Astrocyte of the spinal cord (primary cell): ENCODE measurements at regions not wholly inside any gene's neighbourhood (a gene's known extent, or its start where the extent isn't known, plus 50 kb on each side); places are given as distances from the start of the nearest gene placed in this dataset.

ENCODE experiments used
- DNase-seq: peaks from one replicate; pipeline ENCODE4 v3.0.0; 2011; ENCODE audit warnings: low read depth, low spot score
- H3K4me3 ChIP-seq: 2 replicates; pipeline ENCODE4 v1.5.1; 2011; ENCODE audit warnings: low read depth, mild to moderate bottlenecking, low read length, moderate library complexity
- in situ Hi-C: cut with HindIII; loops from 2 replicates; pipeline ENCODE4 v1.10.0; 2017; ENCODE audit warnings: low sequenced_read_pairs
- TF ChIP-seq, protein P1 (sequence below): IDR thresholded peaks from 2 replicates; pipeline ENCODE4 v1.5.1; 2012; ENCODE audit warnings: low read depth, mild to moderate bottlenecking, low read length, inconsistent platforms

DNA sequence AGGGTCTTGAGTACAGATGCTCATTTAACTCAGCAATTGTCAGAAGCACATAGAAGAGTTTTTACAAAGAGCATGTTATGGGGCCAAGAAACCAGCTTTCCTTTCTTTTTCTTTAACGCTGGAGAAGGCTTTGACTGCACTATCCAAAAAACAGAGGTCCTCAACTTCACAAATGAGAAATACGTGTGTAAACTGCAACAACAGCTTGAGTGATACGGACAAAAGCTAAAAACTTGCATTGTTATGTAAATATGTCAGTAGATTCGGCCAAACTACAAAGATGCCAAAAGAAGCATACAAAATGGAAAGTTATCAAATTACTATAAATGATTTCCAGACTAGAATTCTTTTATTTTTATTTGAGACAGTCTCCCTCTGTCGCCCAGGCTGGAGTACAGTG is 62.4 kb upstream of the C10orf90 start:
- no peak for DNase-seq
- TF ChIP-seq, protein P1, sequence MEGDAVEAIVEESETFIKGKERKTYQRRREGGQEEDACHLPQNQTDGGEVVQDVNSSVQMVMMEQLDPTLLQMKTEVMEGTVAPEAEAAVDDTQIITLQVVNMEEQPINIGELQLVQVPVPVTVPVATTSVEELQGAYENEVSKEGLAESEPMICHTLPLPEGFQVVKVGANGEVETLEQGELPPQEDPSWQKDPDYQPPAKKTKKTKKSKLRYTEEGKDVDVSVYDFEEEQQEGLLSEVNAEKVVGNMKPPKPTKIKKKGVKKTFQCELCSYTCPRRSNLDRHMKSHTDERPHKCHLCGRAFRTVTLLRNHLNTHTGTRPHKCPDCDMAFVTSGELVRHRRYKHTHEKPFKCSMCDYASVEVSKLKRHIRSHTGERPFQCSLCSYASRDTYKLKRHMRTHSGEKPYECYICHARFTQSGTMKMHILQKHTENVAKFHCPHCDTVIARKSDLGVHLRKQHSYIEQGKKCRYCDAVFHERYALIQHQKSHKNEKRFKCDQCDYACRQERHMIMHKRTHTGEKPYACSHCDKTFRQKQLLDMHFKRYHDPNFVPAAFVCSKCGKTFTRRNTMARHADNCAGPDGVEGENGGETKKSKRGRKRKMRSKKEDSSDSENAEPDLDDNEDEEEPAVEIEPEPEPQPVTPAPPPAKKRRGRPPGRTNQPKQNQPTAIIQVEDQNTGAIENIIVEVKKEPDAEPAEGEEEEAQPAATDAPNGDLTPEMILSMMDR: no peak
- in situ Hi-C loops: no loop called here
- no peak overlapping the region for H3K4me3 ChIP-seq

DNA sequence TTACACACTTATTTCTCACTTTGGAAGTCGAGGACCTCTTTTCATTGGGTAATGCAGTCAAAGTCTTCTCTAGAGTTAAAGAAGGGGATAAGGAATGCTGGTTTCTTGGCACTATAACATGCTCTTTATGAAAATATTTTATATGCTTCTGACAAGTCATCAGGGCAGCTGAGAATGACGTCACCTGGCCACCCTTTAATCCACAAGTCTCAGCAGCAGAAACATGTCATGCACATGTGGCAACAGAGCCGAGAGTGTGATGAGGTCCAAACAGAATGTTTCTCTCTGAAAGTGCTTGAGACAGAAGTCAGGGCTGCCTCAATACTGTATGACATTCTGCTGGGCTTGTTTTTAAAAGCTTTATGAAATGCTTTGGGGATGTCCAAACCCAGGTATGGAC is 63.5 kb upstream of the C10orf90 start:
- TF ChIP-seq, protein P1: no peak
- no peak for DNase-seq
- no peak overlapping the region for H3K4me3 ChIP-seq
- in situ Hi-C loops: no loop called here

DNA sequence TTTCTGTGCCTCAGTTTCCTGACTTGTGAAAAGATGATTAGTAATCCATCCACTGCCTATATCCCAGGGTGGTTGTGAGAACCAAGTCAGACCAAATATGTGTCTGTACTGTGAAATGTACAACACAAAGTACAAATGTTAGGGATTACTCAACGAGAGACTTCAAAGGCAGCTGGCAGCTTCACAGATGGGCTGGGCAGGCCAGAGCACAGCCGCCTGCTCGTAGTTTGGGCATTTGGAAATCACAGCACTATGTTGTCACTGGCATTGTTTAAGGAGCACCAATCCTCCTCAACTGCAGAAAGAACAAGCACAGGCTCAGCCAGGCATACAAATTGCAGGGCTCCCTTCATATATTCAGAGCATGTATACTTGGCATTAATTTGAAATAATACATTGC is 64.5 kb upstream of the C10orf90 start:
- in situ Hi-C loops: no loop called here
- TF ChIP-seq, protein P1: no peak
- no peak overlapping the region for H3K4me3 ChIP-seq
- DNase-seq: no peak

DNA sequence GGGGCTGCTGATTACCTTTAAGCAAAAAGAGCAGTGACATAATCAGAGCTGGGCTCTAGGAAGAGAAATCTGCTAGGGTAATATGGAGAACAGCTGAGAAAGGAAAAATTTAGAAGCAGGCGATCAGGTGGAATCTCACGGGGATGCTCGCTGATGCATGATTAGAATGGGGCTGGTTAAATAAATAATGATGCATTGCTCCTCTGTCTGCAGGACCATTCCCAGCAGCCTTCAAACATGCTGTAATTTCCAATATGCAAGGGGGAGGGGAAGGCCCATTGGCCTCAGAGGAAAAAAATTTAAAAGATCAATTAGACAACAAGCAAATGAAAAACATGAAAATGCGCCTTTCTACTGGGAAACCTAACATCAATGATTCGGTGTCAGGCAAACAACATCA is 65.6 kb upstream of the C10orf90 start:
- in situ Hi-C loops: no loop called here
- TF ChIP-seq, protein P1: no peak
- no peak overlapping the region for H3K4me3 ChIP-seq
- no peak for DNase-seq

DNA sequence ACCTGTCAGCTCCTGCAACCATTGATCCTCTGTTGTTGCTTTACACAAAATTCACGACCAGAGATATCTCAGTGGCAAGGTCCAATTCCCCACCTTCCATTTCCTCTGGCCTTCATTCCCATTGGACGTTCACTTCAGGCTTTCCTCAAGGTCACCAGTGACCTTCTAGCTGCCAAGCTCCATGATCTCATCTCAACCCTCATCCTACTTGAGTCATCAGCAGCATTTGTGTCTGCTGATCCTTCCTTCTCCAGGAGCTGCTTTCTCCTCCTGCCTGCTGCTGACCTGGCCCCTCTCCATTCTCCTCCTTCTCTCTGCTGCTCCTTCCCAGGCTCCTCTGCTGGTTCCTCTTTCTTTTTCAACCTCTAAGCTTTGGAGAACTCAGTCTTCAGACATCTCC is 66.2 kb upstream of the C10orf90 start:
- TF ChIP-seq, protein P1: no peak
- no peak for DNase-seq
- H3K4me3 ChIP-seq: no peak overlapping the region
- in situ Hi-C loops: no loop called here

DNA sequence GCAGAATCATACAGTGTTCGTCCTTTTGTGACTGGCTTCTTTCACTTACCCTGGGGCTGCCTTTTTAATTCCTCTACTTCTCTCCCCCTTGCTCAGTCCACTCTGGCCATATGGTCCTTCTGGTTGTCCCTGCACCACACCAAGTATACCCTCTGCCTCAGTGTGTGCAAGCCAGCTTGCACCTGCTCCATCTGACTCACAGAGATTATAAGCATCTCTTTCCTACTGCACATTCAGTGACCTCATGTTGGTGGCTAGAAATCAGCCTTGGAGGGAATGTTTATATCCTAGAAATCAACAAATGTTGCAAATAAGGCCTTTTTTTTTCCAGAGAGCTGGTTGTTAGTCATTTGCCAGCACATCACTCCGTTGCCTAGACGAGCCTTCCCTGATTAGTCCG is 67.5 kb upstream of the C10orf90 start:
- TF ChIP-seq, protein P1: no peak
- no peak for DNase-seq
- H3K4me3 ChIP-seq: no peak overlapping the region
- in situ Hi-C loops: no loop called here

DNA sequence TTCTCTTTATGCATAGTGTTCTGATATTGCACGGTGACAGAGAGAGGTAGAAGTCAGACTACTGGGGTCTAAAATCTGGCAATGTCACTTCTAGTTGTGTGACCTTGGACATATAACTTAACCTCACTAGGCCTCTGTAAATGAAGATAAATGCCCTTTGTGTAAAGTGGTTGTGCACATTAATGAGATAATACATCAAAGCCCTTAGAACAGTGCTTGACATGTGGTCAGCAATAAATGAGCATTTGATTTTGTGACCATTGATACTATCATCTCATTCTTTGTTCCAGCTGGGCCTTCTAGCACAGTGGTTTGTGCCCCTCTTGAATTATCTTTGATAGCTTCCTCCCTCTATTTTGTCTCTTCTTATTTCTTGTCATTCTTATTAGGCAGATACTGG is 74.1 kb upstream of the C10orf90 start:
- H3K4me3 ChIP-seq: no peak overlapping the region
- in situ Hi-C loops: no loop called here
- TF ChIP-seq, protein P1: no peak
- DNase-seq: no peak
